ENCODE measurements at regions not wholly inside any gene's neighbourhood (a gene's known extent, or its start where the extent isn't known, plus 50 kb on each side); places are given as distances from the start of the nearest gene placed in this dataset.
A peak's percentile ranks its signal among the peaks of the same experiment; 100 is the strongest.

GRCh38 chr9:7580568-7580967 lies 219.0 kb downstream of the DMAC1 start:
- in situ Hi-C loops (cut with HindIII; ENCODE audit: low sequenced_read_pairs): loop anchor here (5.0 kb wide), 1 partner anchor 37 kb away; no protein-coding TSS in a partner anchor
- no peak for DNase-seq (ENCODE audit: low read depth)
- TF ChIP-seq, protein P1, sequence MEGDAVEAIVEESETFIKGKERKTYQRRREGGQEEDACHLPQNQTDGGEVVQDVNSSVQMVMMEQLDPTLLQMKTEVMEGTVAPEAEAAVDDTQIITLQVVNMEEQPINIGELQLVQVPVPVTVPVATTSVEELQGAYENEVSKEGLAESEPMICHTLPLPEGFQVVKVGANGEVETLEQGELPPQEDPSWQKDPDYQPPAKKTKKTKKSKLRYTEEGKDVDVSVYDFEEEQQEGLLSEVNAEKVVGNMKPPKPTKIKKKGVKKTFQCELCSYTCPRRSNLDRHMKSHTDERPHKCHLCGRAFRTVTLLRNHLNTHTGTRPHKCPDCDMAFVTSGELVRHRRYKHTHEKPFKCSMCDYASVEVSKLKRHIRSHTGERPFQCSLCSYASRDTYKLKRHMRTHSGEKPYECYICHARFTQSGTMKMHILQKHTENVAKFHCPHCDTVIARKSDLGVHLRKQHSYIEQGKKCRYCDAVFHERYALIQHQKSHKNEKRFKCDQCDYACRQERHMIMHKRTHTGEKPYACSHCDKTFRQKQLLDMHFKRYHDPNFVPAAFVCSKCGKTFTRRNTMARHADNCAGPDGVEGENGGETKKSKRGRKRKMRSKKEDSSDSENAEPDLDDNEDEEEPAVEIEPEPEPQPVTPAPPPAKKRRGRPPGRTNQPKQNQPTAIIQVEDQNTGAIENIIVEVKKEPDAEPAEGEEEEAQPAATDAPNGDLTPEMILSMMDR (IDR thresholded peaks at IDR 0.05; ENCODE audit: low read depth, low read length, missing control alignments): no peak

GRCh38 chr9:7579351-7579750 lies 220.2 kb downstream of the DMAC1 start:
- in situ Hi-C loops (cut with HindIII; ENCODE audit: low sequenced_read_pairs): no loop called here
- TF ChIP-seq, protein P1 (IDR thresholded peaks at IDR 0.05; ENCODE audit: low read depth, low read length, missing control alignments): no peak

More at GRCh38 chr9:7580568-7580967, 219.0 kb downstream of the DMAC1 start:
- no peak overlapping the region for H3K4me3 ChIP-seq (ENCODE audit: low read depth, low read length)

DNA sequence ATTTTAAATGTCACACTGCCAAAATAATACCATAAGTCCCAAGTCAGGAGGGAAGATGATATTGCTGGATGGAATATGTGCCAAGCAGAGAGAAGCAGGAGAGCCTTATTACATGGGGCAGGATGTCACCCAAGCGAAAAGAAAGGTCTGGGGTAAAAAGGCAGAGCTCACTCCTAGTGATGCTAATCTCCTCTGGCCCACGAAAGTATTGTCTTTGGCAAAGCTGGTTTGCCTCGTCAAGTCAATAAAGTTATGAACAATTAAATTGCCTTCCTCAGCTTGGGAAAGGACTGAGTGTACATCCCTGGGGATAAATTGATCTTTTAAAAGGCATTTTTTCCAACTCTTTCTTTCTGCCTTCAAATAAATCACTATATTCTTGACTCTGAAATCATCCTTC lies 220.6 kb downstream of the DMAC1 start:
- TF ChIP-seq, protein P1 (IDR thresholded peaks at IDR 0.05; ENCODE audit: low read depth, low read length, missing control alignments): no peak

More at GRCh38 chr9:7579351-7579750, 220.2 kb downstream of the DMAC1 start:
- no peak overlapping the region for H3K4me3 ChIP-seq (ENCODE audit: low read depth, low read length)
- no peak for DNase-seq (ENCODE audit: low read depth)

DNA sequence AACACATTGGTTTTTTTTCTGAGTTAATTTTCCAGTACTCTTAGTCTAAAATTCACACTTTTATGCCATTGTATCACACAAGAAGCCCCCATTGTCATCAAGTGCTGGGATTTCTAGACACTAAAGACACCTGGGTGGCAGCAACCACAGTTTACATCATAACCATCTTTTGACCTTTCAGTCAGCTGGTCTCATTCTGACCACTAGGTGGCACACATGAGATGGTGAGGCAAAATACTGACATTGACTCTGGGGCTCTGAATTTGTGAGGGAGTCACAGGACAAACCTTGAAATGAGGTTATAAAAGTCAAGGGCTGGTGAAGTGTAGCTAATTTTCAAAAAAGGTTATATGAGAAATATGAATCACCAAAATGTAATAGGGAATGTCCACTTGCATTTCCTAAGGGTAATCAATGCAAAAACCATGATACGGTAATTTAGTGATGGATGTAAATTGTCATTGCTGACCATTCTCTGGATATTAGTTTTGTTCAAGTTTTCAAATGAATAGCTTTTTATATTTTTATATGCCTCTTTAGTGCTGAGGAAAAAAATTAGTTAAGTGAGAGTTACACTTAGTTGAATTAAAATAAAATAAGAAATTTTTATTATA lies 229.4 kb downstream of the DMAC1 start:
- in situ Hi-C loops (cut with HindIII; ENCODE audit: low sequenced_read_pairs): no loop called here
- TF ChIP-seq, protein P1 (IDR thresholded peaks at IDR 0.05; ENCODE audit: low read depth, low read length, missing control alignments): peak; percentile 83
- DNase-seq (ENCODE audit: low read depth): peak; percentile 33
- no peak overlapping the region for H3K4me3 ChIP-seq (ENCODE audit: low read depth, low read length)

More for the DNA sequence above, 220.6 kb downstream of the DMAC1 start:
- in situ Hi-C loops (cut with HindIII; ENCODE audit: low sequenced_read_pairs): no loop called here
- no peak for DNase-seq (ENCODE audit: low read depth)
- H3K4me3 ChIP-seq (ENCODE audit: low read depth, low read length): no peak overlapping the region

DNA sequence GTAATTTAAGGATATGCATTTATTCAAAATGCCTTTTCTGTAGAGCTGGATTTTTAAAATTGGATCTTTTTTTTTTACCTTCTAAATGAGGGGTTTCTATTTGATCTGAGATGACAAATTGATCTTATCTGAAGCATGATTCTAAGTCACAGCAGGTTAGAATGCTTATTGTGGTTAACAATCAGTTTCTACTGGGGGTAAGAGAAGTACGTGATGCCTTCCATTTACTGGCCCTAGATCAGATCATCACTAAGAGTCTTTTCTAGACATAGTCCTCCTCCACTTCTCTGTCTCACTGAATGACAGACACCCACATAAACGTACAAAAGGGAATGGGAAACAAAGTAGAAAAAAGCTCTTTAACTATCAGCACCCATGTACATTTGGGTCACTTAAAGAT lies 231.9 kb downstream of the DMAC1 start:
- H3K4me3 ChIP-seq (ENCODE audit: low read depth, low read length): no peak overlapping the region
- no peak for DNase-seq (ENCODE audit: low read depth)
- TF ChIP-seq, protein P1 (IDR thresholded peaks at IDR 0.05; ENCODE audit: low read depth, low read length, missing control alignments): no peak
- in situ Hi-C loops (cut with HindIII; ENCODE audit: low sequenced_read_pairs): no loop called here

GRCh38 chr9:7561527-7562080 lies 238.0 kb downstream of the DMAC1 start:
- TF ChIP-seq, protein P1 (IDR thresholded peaks at IDR 0.05; ENCODE audit: low read depth, low read length, missing control alignments): no peak
- in situ Hi-C loops (cut with HindIII; ENCODE audit: low sequenced_read_pairs): no loop called here
- H3K4me3 ChIP-seq (ENCODE audit: low read depth, low read length): no peak overlapping the region

More at GRCh38 chr9:7561527-7562080, 238.0 kb downstream of the DMAC1 start:
- no peak for DNase-seq (ENCODE audit: low read depth)

Data from astrocyte of the cerebellum (primary cell).